Smooth muscle cell (in vitro differentiated cells): ENCODE measurements at regions not wholly inside any gene's neighbourhood (a gene's known extent, or its start where the extent isn't known, plus 50 kb on each side); places are given as distances from the start of the nearest gene placed in this dataset.

Experiments used
- DNase-seq: peaks from one replicate; lab custom pipeline; 2025; ENCODE audit not compliant: unreplicated experiment; lab: John Stamatoyannopoulos, UW
- H2AFZ ChIP-seq: fragments of 200-600 bp; sonication (generic); 2 replicates; pipeline ENCODE4 v1.6.0; 2016; ENCODE audit warnings: antibody characterized with exemption, low read depth, mild to moderate bottlenecking
- H3F3A ChIP-seq: fragments of 200-600 bp; sonication (generic); 2 replicates; pipeline ENCODE4 v1.6.0; 2017; ENCODE audit warnings: antibody characterized with exemption, low read depth
- H3K27ac ChIP-seq: fragments of 200-600 bp; sonication (generic); 2 replicates; pipeline ENCODE4 v1.5.1; 2016; ENCODE audit warnings: low read depth, mild to moderate bottlenecking
- H3K27me3 ChIP-seq: fragments of 200-600 bp; sonication (generic); 2 replicates; pipeline ENCODE4 v1.6.1; 2016; ENCODE audit warnings: low read depth, mild to moderate bottlenecking
- H3K36me3 ChIP-seq: fragments of 200-600 bp; sonication (generic); 2 replicates; pipeline ENCODE4 v1.5.1; 2016; ENCODE audit warnings: low read depth
- H3K4me1 ChIP-seq: fragments of 200-600 bp; sonication (generic); 2 replicates; pipeline ENCODE4 v1.5.1; 2016; ENCODE audit warnings: low read depth
- H3K4me2 ChIP-seq: fragments of 200-600 bp; sonication (generic); 2 replicates; pipeline ENCODE4 v1.6.0; 2016; ENCODE audit warnings: mild to moderate bottlenecking
- H3K4me3 ChIP-seq: fragments of 200-600 bp; sonication (generic); 2 replicates; pipeline ENCODE4 v1.5.1; 2016; ENCODE audit warnings: mild to moderate bottlenecking
- H3K79me2 ChIP-seq: fragments of 200-600 bp; sonication (generic); 2 replicates; pipeline ENCODE4 v1.6.0; 2016; ENCODE audit warnings: low read depth, mild to moderate bottlenecking
- H3K9ac ChIP-seq: fragments of 200-600 bp; sonication (generic); 2 replicates; pipeline ENCODE4 v1.6.0; 2016; ENCODE audit warnings: low read depth
- H3K9me3 ChIP-seq: fragments of 200-600 bp; sonication (generic); replicated peaks from 2 replicates; pipeline ENCODE4 v1.5.1; 2016; ENCODE audit warnings: low read depth
- H4K20me1 ChIP-seq: fragments of 200-600 bp; sonication (generic); 2 replicates; pipeline ENCODE4 v1.6.0; 2016; ENCODE audit warnings: low read depth
- WGBS: methylation state at CpG from one replicate; pipeline ENCODE4 v1.1.7; 2016; ENCODE audit warnings: low lambda C conversion rate; 5-methylcytosine and 5-hydroxymethylcytosine counted together
- TF ChIP-seq, protein P1 (sequence below): fragments of 200-600 bp; sonication (generic); IDR thresholded peaks from 2 replicates; pipeline ENCODE4 v1.5.1; 2017; ENCODE audit warnings: borderline replicate concordance, mild to moderate bottlenecking, antibody characterized with exemption; ENCODE audit not compliant: insufficient read depth, poor library complexity, severe bottlenecking

DNA sequence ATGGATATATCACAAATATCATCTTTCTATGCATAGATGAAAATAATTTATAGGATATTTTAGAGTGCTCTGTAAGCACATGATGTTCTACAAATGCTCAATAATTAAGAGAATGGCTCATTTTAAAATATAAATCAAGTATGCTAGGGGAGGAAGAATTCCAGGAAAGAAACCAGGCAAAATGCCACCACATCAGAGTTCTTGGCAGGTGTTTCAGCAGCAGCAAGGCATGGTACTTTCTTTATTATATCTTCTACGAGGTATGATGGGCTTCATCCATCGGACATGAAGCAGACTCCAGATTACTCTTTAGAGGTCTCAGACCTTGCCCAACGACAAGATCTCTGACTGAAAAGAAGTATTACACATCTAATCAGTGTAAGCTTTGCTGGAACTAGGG lies 316.3 kb upstream of the ARRDC3 start:
- H3K4me1 ChIP-seq: no peaks in the 10 kb centered on the region
- H3K27me3 ChIP-seq: no peaks in the 10 kb centered on the region
- H2AFZ ChIP-seq: no peak overlapping the region
- H3F3A ChIP-seq: no peaks in the 10 kb centered on the region
- TF ChIP-seq, protein P1, sequence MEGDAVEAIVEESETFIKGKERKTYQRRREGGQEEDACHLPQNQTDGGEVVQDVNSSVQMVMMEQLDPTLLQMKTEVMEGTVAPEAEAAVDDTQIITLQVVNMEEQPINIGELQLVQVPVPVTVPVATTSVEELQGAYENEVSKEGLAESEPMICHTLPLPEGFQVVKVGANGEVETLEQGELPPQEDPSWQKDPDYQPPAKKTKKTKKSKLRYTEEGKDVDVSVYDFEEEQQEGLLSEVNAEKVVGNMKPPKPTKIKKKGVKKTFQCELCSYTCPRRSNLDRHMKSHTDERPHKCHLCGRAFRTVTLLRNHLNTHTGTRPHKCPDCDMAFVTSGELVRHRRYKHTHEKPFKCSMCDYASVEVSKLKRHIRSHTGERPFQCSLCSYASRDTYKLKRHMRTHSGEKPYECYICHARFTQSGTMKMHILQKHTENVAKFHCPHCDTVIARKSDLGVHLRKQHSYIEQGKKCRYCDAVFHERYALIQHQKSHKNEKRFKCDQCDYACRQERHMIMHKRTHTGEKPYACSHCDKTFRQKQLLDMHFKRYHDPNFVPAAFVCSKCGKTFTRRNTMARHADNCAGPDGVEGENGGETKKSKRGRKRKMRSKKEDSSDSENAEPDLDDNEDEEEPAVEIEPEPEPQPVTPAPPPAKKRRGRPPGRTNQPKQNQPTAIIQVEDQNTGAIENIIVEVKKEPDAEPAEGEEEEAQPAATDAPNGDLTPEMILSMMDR: no peak
- no peak overlapping the region for H3K4me2 ChIP-seq
- no peak for DNase-seq
- no peaks in the 10 kb centered on the region for H3K79me2 ChIP-seq
- H3K27ac ChIP-seq: no peak overlapping the region
- H4K20me1 ChIP-seq: no peaks in the 10 kb centered on the region
- no peak overlapping the region for H3K4me3 ChIP-seq
- no peaks in the 10 kb centered on the region for H3K9me3 ChIP-seq
- 92% methylated on average over 3 of the region's 3 CpGs for WGBS
- H3K36me3 ChIP-seq: no peaks in the 10 kb centered on the region
- H3K9ac ChIP-seq: no peak overlapping the region

DNA sequence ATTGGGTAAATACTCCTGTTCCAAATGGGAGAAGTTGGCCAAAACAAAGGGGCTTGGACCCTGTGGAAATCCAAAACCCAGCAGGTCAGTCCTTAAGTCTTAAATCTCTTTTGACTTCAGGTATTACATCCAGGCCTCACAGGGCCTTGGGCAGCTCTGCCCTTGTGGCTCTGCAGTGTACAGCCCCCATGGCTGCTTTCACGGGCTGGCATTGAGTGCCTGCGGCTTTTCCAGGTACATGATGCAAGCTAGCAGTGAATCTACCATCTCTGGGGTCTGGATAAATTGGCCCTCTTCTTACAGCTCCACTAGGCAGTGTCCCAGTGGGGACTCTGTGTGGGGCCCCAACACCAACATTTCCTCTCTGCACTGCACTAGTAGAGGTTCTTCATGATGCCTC lies 308.5 kb upstream of the ARRDC3 start:
- Histone ChIP-seq H3K79me2 (no peaks in the 10 kb centered on the region), H3K27ac (no peak overlapping the region), H3K9ac (no peak overlapping the region), H3K4me2 (no peak overlapping the region), H2AFZ (no peak overlapping the region), H3K4me3 (no peak overlapping the region), H3K9me3 (no peaks in the 10 kb centered on the region), H3F3A (no peaks in the 10 kb centered on the region), H3K27me3 (no peaks in the 10 kb centered on the region), H3K4me1 (no peaks in the 10 kb centered on the region), H3K36me3 (no peaks in the 10 kb centered on the region), H4K20me1 (no peaks in the 10 kb centered on the region)
- no peak for DNase-seq
- whole genome bisulfite sequencing: 100% methylated on average over 2 of the region's 2 CpGs
- TF ChIP-seq, protein P1: no peak

DNA sequence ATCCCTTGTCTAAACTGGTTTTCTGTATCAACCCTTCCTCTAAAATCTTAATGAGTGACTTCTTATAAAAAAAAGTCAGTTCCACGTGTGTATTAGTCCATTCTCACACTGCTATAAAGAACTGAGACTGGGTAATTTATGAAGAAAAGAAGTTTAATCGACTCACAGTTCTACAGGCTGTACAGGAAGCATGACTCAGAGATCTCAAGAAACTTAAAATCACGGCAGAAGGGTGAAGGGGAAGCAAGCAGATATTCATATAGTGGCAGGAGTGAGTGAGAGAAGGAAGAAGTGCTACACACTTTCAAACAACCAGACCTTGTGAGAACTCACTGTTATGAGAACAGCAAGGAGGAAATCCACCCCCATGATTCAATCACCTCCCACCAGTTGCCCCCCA lies 307.8 kb upstream of the ARRDC3 start:
- TF ChIP-seq, protein P1: no peak
- Histone ChIP-seq H3K9me3 (no peaks in the 10 kb centered on the region), H3F3A (no peaks in the 10 kb centered on the region), H2AFZ (no peak overlapping the region), H3K36me3 (no peaks in the 10 kb centered on the region), H3K4me3 (no peak overlapping the region), H3K4me2 (no peak overlapping the region), H4K20me1 (no peaks in the 10 kb centered on the region), H3K4me1 (no peaks in the 10 kb centered on the region), H3K79me2 (no peaks in the 10 kb centered on the region), H3K27ac (no peak overlapping the region), H3K27me3 (no peaks in the 10 kb centered on the region), H3K9ac (no peak overlapping the region)
- 63% methylated on average over 3 of the region's 3 CpGs for whole genome bisulfite sequencing
- no peak for DNase-seq

DNA sequence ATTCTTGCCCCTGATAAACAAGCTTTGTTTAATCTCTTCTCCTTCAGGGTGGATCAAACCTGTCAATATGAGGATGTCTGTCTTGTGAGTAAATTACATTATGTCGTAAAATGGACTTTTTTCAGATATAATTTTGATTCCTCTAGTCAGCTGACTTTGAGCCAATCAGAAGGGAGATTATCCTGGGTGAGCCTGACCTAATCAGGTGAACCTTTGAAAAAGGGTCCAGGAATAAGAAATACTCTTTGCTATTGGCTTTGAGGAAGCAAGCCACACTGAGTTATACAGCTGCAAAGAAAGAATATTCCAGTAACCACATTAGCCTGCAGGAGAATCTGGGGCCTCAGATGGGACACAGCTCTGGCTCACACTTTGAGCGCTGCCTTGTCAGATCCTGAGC lies 304.3 kb upstream of the ARRDC3 start:
- Histone ChIP-seq H3K27ac (no peak overlapping the region), H3K4me1 (no peaks in the 10 kb centered on the region), H3K9ac (no peak overlapping the region), H3F3A (no peaks in the 10 kb centered on the region), H3K79me2 (no peaks in the 10 kb centered on the region), H3K4me3 (no peak overlapping the region), H2AFZ (no peak overlapping the region), H3K4me2 (no peak overlapping the region), H3K36me3 (no peaks in the 10 kb centered on the region), H3K27me3 (no peaks in the 10 kb centered on the region), H3K9me3 (no peaks in the 10 kb centered on the region), H4K20me1 (no peaks in the 10 kb centered on the region)
- TF ChIP-seq, protein P1: no peak
- 79% methylated on average over 2 of the region's 2 CpGs for WGBS
- no peak for DNase-seq
